NB4 (cell line): ENCODE measurements at regions not wholly inside any gene's neighbourhood (a gene's known extent, or its start where the extent isn't known, plus 50 kb on each side); places are given as distances from the start of the nearest gene placed in this dataset.

Experiments
- DNase-seq: peaks from one replicate; pipeline ENCODE4 v3.0.0; 2010; ENCODE audit warnings: low read depth
- H3K4me3 ChIP-seq: one replicate; pipeline ENCODE4 v1.5.1; 2011; ENCODE audit warnings: mild to moderate bottlenecking, low read depth, low read length, moderate library complexity
- CTCF ChIP-seq: IDR thresholded peaks from one replicate; pipeline ENCODE4 v1.5.1; 2012; ENCODE audit warnings: low read depth, low read length
- MAX ChIP-seq: IDR thresholded peaks from 2 replicates; pipeline ENCODE4 v1.6.1; 2011; ENCODE audit warnings: low read depth, low read length
- MYC ChIP-seq: IDR thresholded peaks from 2 replicates; pipeline ENCODE4 v1.6.1; 2011; ENCODE audit warnings: low read depth, low read length
- POLR2A ChIP-seq: IDR thresholded peaks from 2 replicates; pipeline ENCODE4 v1.6.1; 2011; ENCODE audit warnings: mild to moderate bottlenecking; ENCODE audit not compliant: insufficient read length; ENCODE audit errors: extremely low read depth

- no peak overlapping the region for H3K4me3 ChIP-seq
- TF ChIP-seq POLR2A, result no peak
- no peak for TF ChIP-seq MAX
- no peak for TF ChIP-seq MYC
- TF ChIP-seq CTCF, result no peak
- DNase-seq, result no peak
Measured at GRCh38 chr11:26143566-26144290, 188.2 kb upstream of the ANO3 start.

- DNase-seq, result no peak
- no peak overlapping the region for H3K4me3 ChIP-seq
- no peak for TF ChIP-seq POLR2A
- no peak for TF ChIP-seq MYC
- no peak for TF ChIP-seq MAX
- TF ChIP-seq CTCF, result no peak
Measured at GRCh38 chr11:26144291-26144690, 187.6 kb upstream of the ANO3 start.

- DNase-seq, result no peak
- no peak for TF ChIP-seq MAX
- TF ChIP-seq POLR2A, result no peak
- no peak for TF ChIP-seq MYC
- no peak for TF ChIP-seq CTCF
- H3K4me3 ChIP-seq, result no peak overlapping the region
Measured at GRCh38 chr11:26144911-26145310, 187.0 kb upstream of the ANO3 start.

- H3K4me3 ChIP-seq, result no peak overlapping the region
- no peak for TF ChIP-seq MYC
- no peak for TF ChIP-seq POLR2A
- TF ChIP-seq MAX, result no peak
- no peak for TF ChIP-seq CTCF
- DNase-seq, result no peak
Measured at GRCh38 chr11:26149585-26149984, 182.3 kb upstream of the ANO3 start.

- no peak for TF ChIP-seq MAX
- no peak for TF ChIP-seq MYC
- TF ChIP-seq POLR2A, result no peak
- no peak for TF ChIP-seq CTCF
- H3K4me3 ChIP-seq, result no peak overlapping the region
- DNase-seq, result no peak
Measured at GRCh38 chr11:26150031-26150430, 181.9 kb upstream of the ANO3 start.
